HCT116 (cell line): ENCODE measurements at regions not wholly inside any gene's neighbourhood (a gene's known extent, or its start where the extent isn't known, plus 50 kb on each side); places are given as distances from the start of the nearest gene placed in this dataset.

Experiments used
- ATAC-seq: fragments of 200-7000 bp; cut with Tn5 transposase; 2 replicates; pipeline ENCODE4 v1.9.1; 2020; ENCODE audit warnings: mild to moderate bottlenecking, moderate library complexity
- BruUV-seq: library from RNA; stranded (reverse); fragments of 400-500 nt; replicated peaks from 2 replicates; lab custom pipeline; 2021; lab: Mats Ljungman, UMichigan
- CTCF ChIA-PET: fragments of 300-600 bp; sonication (Branson Sonifier 250); formaldehyde crosslinking; loops from one replicate; lab custom pipeline; 2021; ENCODE audit warnings: antibody characterized with exemption; lab: Charles Lee
- POLR2A ChIA-PET: fragments of 300-600, 350-600 bp; sonication (Branson Sonifier 250); formaldehyde crosslinking; loops from one replicate; lab custom pipeline; 2021; ENCODE audit warnings: antibody characterized with exemption; lab: Charles Lee
- RAD21 ChIA-PET, 2 experiments: fragments of 300-600 bp; sonication (Branson Sonifier 250); formaldehyde crosslinking; loops; one replicate each; lab custom pipeline; 2023; ENCODE audit warnings: low total read pairs in 2 of 2; ENCODE audit not compliant: uncharacterized antibody in 2 of 2, unreplicated experiment in 2 of 2, low non-redundant PET in 1 of 2; lab: Charles Lee
- DNase-seq: peaks from one replicate; pipeline ENCODE4 v3.0.0-alpha.2; 2010; ENCODE audit warnings: low read depth, low spot score
- H2AFZ ChIP-seq: fragments of 200-600 bp; shearing (Covaris generic), sonication (generic); 2 replicates; pipeline ENCODE4 v1.6.1; 2017; ENCODE audit warnings: low read depth, mixed run types, mixed read lengths, antibody characterized with exemption, low read length; ENCODE audit not compliant: poor library complexity, severe bottlenecking
- H3K27ac ChIP-seq: 2 replicates; pipeline ENCODE4 v1.5.1; 2012; ENCODE audit warnings: low read depth, low read length
- H3K27me3 ChIP-seq: fragments of 200-600 bp; sonication (generic); 2 replicates; pipeline ENCODE4 v1.6.1; 2016; ENCODE audit warnings: mixed run types, low read length, mixed read lengths; ENCODE audit not compliant: insufficient read depth
- H3K36me3 ChIP-seq, 2 experiments: fragments of 200-500 bp in 1 of 2; fragments of 200-600 bp in 1 of 2; sonication (Bioruptor generic) in 1 of 2; sonication (generic) in 1 of 2; 2 replicates each; pipeline versions ENCODE4 v1.5.1 to v1.6.1; 2014 to 2016; ENCODE audit warnings: low read length in 2 of 2, inconsistent platforms in 1 of 2, mixed read lengths in 1 of 2, mixed run types in 1 of 2; ENCODE audit not compliant: insufficient read depth in 2 of 2, control insufficient read depth in 1 of 2
- H3K4me1 ChIP-seq, 2 experiments: fragments of 200-600 bp in 1 of 2; sonication (generic) in 1 of 2; 2 replicates each; pipeline versions ENCODE4 v1.5.1 to v1.6.1; 2012 to 2017; ENCODE audit warnings: low read length in 2 of 2, inconsistent platforms in 1 of 2, mild to moderate bottlenecking in 1 of 2, mixed read lengths in 1 of 2, mixed run types in 1 of 2, moderate library complexity in 1 of 2; ENCODE audit not compliant: insufficient read depth in 2 of 2, control insufficient read depth in 1 of 2
- H3K4me2 ChIP-seq: fragments of 200-600 bp; sonication (generic); 2 replicates; pipeline ENCODE4 v1.6.1; 2017; ENCODE audit warnings: mixed run types, low read length, mixed read lengths
- H3K4me3 ChIP-seq, 2 experiments: fragments of 200-600 bp in 1 of 2; sonication (generic) in 1 of 2; replicated peaks in 1 of 2; 2 replicates each; pipeline ENCODE4 v1.5.1; 2011 to 2016; ENCODE audit warnings: low read length in 2 of 2, control low read depth in 1 of 2, low read depth in 1 of 2, mild to moderate bottlenecking in 1 of 2, mixed read lengths in 1 of 2, mixed run types in 1 of 2
- H3K79me2 ChIP-seq: fragments of 200-600 bp; sonication (generic); 2 replicates; pipeline ENCODE4 v1.6.1; 2017; ENCODE audit warnings: mild to moderate bottlenecking, mixed run types, low read length, moderate library complexity, mixed read lengths; ENCODE audit not compliant: insufficient read depth
- H3K9ac ChIP-seq: fragments of 200-600 bp; sonication (generic); 2 replicates; pipeline ENCODE4 v1.6.1; 2016; ENCODE audit warnings: low read length, mixed read lengths
- H3K9me2 ChIP-seq: fragments of 200-600 bp; sonication (generic), shearing (Covaris generic); 2 replicates; pipeline ENCODE4 v1.6.1; 2017; ENCODE audit warnings: mixed run types, mild to moderate bottlenecking, moderate library complexity; ENCODE audit not compliant: insufficient read depth
- H3K9me3 ChIP-seq, 2 experiments: fragments of 200-500 bp in 1 of 2; fragments of 200-600 bp in 1 of 2; sonication (Bioruptor generic) in 1 of 2; sonication (generic) in 1 of 2; 2 replicates each; pipeline ENCODE4 v1.6.1; 2014 to 2017; ENCODE audit warnings: low read length in 2 of 2, mixed read lengths in 2 of 2, inconsistent platforms in 1 of 2, low read depth in 1 of 2, mild to moderate bottlenecking in 1 of 2, mixed run types in 1 of 2, moderate library complexity in 1 of 2; ENCODE audit not compliant: control insufficient read depth in 1 of 2, insufficient read depth in 1 of 2
- H4K20me1 ChIP-seq: fragments of 200-600 bp; sonication (generic), shearing (Covaris generic); 2 replicates; pipeline ENCODE4 v1.6.1; 2017; ENCODE audit warnings: mixed run types, mild to moderate bottlenecking, moderate library complexity; ENCODE audit not compliant: insufficient read depth
- ATF3 ChIP-seq: IDR thresholded peaks from 2 replicates; pipeline ENCODE4 v1.6.1; 2012
- CEBPB ChIP-seq: IDR thresholded peaks from 2 replicates; pipeline ENCODE4 v1.6.1; 2012; ENCODE audit warnings: low read depth
- ELF1 ChIP-seq: IDR thresholded peaks from 2 replicates; pipeline ENCODE4 v1.6.1; 2012; ENCODE audit warnings: low read depth, borderline replicate concordance
- EZH2 ChIP-seq: fragments of 200-600 bp; sonication (generic); IDR thresholded peaks from 2 replicates; pipeline ENCODE4 v1.6.1; 2017; ENCODE audit warnings: antibody characterized with exemption, mixed run types
- EZH2phosphoT487 ChIP-seq: fragments of 200-600 bp; IDR thresholded peaks from 2 replicates; pipeline ENCODE4 v1.6.1; 2018; ENCODE audit warnings: antibody characterized with exemption, borderline replicate concordance
- JUND ChIP-seq: IDR thresholded peaks from 2 replicates; pipeline ENCODE4 v1.6.1; 2012
- MAX ChIP-seq: IDR thresholded peaks from 2 replicates; pipeline ENCODE4 v1.6.1; 2012
- POLR2AphosphoS5 ChIP-seq: IDR thresholded peaks from 2 replicates; pipeline ENCODE4 v1.6.1; 2011; ENCODE audit warnings: mild to moderate bottlenecking, low read depth, low read length, moderate library complexity
- YY1 ChIP-seq: IDR thresholded peaks from 2 replicates; pipeline ENCODE4 v1.6.1; 2011; ENCODE audit warnings: low read length, low read depth, moderate library complexity, mild to moderate bottlenecking; ENCODE audit not compliant: insufficient replicate concordance; ENCODE audit errors: extremely low read depth
- ZBTB33 ChIP-seq: IDR thresholded peaks from 2 replicates; pipeline ENCODE4 v1.6.1; 2011; ENCODE audit warnings: mild to moderate bottlenecking, low read length, moderate library complexity; ENCODE audit not compliant: insufficient replicate concordance; ENCODE audit errors: extremely low read depth
- ZNF274 ChIP-seq: fragments of 200-500 bp; sonication (Bioruptor generic); IDR thresholded peaks from 2 replicates; pipeline ENCODE4 v1.6.1; 2014; ENCODE audit warnings: mild to moderate bottlenecking, low read depth, low read length, inconsistent platforms
- intact Hi-C: fragments of 100-400 bp; cut with micrococcal nuclease; formaldehyde crosslinking; loops from 2 replicates; pipeline ENCODE4 v1.10.0; 2022
- TF ChIP-seq, protein P1 (sequence below), 3 experiments: fragments of 200-600 bp in 1 of 3; sonication (generic) in 1 of 3; IDR thresholded peaks in 2 of 3; conservative IDR thresholded peaks in 1 of 3; 2 replicates each; pipeline ENCODE4 v1.5.1; 2012 to 2017; ENCODE audit warnings: low read depth in 2 of 3, low read length in 2 of 3, antibody characterized with exemption in 1 of 3, borderline replicate concordance in 1 of 3, control low read depth in 1 of 3, mild to moderate bottlenecking in 1 of 3, mixed read lengths in 1 of 3, mixed run types in 1 of 3, moderate library complexity in 1 of 3; ENCODE audit not compliant: insufficient read depth in 1 of 3

DNA sequence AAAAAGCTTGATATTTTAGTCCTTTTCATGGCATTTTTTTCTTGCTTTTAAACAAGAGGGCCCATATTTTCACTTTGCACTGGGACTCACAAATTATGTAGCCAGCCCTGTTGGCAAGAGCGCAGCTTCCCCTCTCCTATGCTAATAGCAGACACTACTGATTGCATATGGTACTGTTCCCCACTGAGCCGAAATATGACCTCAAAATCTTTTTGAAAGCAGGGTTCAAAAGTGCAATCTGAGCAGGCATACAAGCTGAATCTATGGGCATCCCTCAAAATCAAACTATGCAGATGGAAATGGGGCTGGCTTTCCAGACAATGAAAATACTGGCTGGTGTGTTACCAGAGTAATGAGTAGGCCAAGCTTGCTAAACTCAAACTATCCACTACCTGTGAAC, 225.2 kb upstream of the SETMAR start:
- POLR2A ChIA-PET: no interaction called here

More for the DNA sequence above, 225.2 kb upstream of the SETMAR start:
- no peak overlapping the region for H3K4me2 ChIP-seq
- ChIA-PET RAD21 (no interaction called here), CTCF (no interaction called here)
- H3K27ac ChIP-seq: no peak overlapping the region
- no peaks in the 10 kb centered on the region for H3K9me3 ChIP-seq
- TF ChIP-seq MAX: no peak
- no peak for TF ChIP-seq JUND
- no peak for TF ChIP-seq ATF3
- TF ChIP-seq YY1: no peak
- TF ChIP-seq EZH2: no peak
- TF ChIP-seq POLR2AphosphoS5: no peak
- TF ChIP-seq ZBTB33: no peak
- TF ChIP-seq ZNF274: no peak
- TF ChIP-seq, protein P1, sequence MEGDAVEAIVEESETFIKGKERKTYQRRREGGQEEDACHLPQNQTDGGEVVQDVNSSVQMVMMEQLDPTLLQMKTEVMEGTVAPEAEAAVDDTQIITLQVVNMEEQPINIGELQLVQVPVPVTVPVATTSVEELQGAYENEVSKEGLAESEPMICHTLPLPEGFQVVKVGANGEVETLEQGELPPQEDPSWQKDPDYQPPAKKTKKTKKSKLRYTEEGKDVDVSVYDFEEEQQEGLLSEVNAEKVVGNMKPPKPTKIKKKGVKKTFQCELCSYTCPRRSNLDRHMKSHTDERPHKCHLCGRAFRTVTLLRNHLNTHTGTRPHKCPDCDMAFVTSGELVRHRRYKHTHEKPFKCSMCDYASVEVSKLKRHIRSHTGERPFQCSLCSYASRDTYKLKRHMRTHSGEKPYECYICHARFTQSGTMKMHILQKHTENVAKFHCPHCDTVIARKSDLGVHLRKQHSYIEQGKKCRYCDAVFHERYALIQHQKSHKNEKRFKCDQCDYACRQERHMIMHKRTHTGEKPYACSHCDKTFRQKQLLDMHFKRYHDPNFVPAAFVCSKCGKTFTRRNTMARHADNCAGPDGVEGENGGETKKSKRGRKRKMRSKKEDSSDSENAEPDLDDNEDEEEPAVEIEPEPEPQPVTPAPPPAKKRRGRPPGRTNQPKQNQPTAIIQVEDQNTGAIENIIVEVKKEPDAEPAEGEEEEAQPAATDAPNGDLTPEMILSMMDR (IDR thresholded peaks at IDR 0.05 in 2 of 3, conservative IDR thresholded peaks at IDR 0.05 in 1 of 3; ENCODE audit: borderline replicate concordance in 1 of 3, insufficient read depth in 1 of 3, low read depth in 2 of 3, low read length in 2 of 3): no peak
- no peak for TF ChIP-seq EZH2phosphoT487
- TF ChIP-seq ELF1: no peak
- TF ChIP-seq CEBPB: no peak
- no peak for DNase-seq
- H3K27me3 ChIP-seq: no peaks in the 10 kb centered on the region
- BruUV-seq: no TSS peak
- H4K20me1 ChIP-seq: no peaks in the 10 kb centered on the region
- H2AFZ ChIP-seq: no peak overlapping the region
- no peaks in the 10 kb centered on the region for H3K36me3 ChIP-seq
- no peaks in the 10 kb centered on the region for H3K4me1 ChIP-seq
- H3K4me3 ChIP-seq: no peak overlapping the region
- H3K9me2 ChIP-seq: no peaks in the 10 kb centered on the region
- no peak overlapping the region for H3K9ac ChIP-seq
- H3K79me2 ChIP-seq: no peaks in the 10 kb centered on the region
- ATAC-seq: no peak
- intact Hi-C loops: no loop called here
